ENCODE measurements at regions not wholly inside any gene's neighbourhood (a gene's known extent, or its start where the extent isn't known, plus 50 kb on each side); places are given as distances from the start of the nearest gene placed in this dataset.
"Not testable (repeated sequence)": the region's sequence is repeated elsewhere in the genome, so short reads cannot be mapped to it uniquely, and the experiment has no call there.

GRCh38 chr5:7271435-7272084 is 124.4 kb upstream of the ADCY2 start:
- TF ChIP-seq, protein P1, sequence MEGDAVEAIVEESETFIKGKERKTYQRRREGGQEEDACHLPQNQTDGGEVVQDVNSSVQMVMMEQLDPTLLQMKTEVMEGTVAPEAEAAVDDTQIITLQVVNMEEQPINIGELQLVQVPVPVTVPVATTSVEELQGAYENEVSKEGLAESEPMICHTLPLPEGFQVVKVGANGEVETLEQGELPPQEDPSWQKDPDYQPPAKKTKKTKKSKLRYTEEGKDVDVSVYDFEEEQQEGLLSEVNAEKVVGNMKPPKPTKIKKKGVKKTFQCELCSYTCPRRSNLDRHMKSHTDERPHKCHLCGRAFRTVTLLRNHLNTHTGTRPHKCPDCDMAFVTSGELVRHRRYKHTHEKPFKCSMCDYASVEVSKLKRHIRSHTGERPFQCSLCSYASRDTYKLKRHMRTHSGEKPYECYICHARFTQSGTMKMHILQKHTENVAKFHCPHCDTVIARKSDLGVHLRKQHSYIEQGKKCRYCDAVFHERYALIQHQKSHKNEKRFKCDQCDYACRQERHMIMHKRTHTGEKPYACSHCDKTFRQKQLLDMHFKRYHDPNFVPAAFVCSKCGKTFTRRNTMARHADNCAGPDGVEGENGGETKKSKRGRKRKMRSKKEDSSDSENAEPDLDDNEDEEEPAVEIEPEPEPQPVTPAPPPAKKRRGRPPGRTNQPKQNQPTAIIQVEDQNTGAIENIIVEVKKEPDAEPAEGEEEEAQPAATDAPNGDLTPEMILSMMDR (IDR thresholded peaks at IDR 0.05; ENCODE audit: borderline replicate concordance, insufficient read depth, low read depth, low read length) = no peak

GRCh38 chr5:7272408-7272965 is 123.5 kb upstream of the ADCY2 start:
- TF ChIP-seq, protein P1 (IDR thresholded peaks at IDR 0.05; ENCODE audit: borderline replicate concordance, insufficient read depth, low read depth, low read length) = no peak
- H3K4me3 ChIP-seq (ENCODE audit: low read depth, low read length) = no peak overlapping the region

More at GRCh38 chr5:7271435-7272084, 124.4 kb upstream of the ADCY2 start:
- H3K4me3 ChIP-seq (ENCODE audit: low read depth, low read length) = no peak overlapping the region

GRCh38 chr5:7274203-7274602 is 121.7 kb upstream of the ADCY2 start:
- H3K4me3 ChIP-seq (ENCODE audit: low read depth, low read length) = no peak overlapping the region
- TF ChIP-seq, protein P1 (IDR thresholded peaks at IDR 0.05; ENCODE audit: borderline replicate concordance, insufficient read depth, low read depth, low read length) = no peak

GRCh38 chr5:7289634-7290033 is 106.3 kb upstream of the ADCY2 start:
- H3K4me3 ChIP-seq (ENCODE audit: low read depth, low read length) = not testable (repeated sequence)

DNA sequence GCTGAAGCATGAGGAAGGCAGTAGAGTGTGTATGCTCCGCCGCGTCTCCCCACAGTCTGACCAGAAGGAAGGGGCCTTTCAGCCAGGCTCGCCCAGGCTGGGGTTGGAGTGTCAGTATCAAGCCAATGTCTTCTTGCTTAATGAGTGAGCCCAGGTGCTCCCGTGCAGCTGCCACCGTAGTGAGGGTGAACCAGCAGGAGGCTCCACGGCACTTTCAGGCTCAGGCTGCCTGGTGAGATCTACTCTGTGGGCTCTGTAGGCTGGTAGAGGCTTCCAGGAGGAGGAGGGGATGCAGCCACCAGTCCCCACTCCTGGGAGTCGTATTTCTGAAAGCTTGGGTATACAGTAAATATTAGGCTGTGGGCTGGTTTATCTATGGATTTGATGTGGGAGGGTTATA is 98.1 kb upstream of the ADCY2 start:
- H3K4me3 ChIP-seq (ENCODE audit: low read depth, low read length) = not testable (repeated sequence)

DNA sequence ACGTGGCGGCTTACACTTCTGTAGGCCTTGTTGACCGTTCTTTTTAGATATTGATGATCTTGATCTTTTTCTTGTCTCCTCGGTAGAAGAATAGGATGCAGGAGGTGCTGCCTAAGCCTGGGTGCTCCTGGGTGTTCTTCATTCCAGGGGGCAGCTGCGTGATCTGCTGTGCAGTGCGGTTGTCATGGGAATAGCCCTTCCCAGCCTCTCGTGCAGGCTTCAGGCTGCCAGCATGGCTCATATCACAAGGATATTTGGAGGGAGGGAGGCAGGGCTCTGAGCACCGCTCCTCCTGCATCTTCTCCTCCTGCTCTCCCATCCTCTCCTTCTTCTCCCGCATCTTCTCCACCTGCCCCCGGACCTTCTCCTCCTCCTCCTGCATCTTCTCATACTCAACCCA is 96.2 kb upstream of the ADCY2 start:
- H3K4me3 ChIP-seq (ENCODE audit: low read depth, low read length) = not testable (repeated sequence)

GRCh38 chr5:7305000-7305674 is 90.8 kb upstream of the ADCY2 start:
- not testable (repeated sequence) for H3K4me3 ChIP-seq (ENCODE audit: low read depth, low read length)

DNA sequence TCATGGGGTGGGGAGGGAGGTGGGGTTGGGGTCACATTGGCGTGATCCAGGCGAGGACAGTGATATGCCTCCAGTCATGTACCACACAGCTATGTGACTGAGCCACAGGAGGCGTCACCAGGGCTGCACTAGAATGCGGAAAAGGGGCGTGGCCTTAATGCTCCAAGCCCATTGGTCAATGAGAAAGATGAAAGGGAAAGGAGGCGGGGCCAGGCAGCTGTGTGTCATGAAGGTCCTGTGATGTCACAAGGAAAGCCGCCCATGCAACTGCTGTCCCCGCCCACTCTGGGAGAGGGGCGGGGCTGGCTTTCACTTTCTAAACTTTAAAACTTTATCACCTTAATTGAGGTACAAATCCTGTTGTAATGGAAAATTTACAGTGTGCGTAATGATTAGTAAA is 89.4 kb upstream of the ADCY2 start:
- H3K4me3 ChIP-seq (ENCODE audit: low read depth, low read length) = not testable (repeated sequence)

DNA sequence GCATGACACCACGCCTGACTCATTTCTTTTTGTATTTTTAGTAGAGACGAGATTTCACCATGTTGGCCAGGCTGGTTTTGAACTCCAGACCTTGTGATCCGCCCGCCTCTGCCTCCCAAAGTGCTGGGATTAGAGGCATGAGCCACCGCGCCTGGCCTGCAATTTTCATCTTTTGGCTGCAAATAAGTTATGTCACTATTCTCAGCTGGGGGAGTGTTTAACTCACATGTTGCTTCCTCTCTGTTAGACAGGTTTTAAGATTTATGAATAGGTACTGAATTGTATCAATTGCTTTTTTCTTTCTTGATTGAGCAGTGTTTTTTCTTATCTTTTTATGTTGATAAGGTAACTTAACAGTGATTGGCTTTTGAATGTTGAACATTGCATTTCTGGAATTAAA is 88.2 kb upstream of the ADCY2 start:
- H3K4me3 ChIP-seq (ENCODE audit: low read depth, low read length) = not testable (repeated sequence)

DNA sequence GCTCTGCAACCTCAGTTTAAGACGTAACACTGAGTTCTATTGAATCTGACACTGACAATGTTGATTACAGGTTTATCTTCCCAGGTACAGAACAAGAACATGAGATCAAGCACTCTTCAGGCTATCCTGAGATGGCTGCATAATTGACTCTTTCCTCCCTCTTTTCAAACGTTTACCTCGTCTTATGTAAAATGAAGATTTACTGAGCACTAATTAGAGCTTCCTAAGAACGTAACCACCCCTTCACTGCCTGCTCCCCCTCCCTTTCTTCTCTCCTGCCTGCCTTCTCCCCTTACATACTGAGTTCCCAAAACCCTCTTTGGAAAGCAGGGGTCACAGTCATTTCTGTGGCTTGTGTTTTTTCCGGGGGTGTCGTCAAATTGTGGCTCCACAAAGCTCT is 86.2 kb upstream of the ADCY2 start:
- not testable (repeated sequence) for H3K4me3 ChIP-seq (ENCODE audit: low read depth, low read length)

GRCh38 chr5:7310656-7311055 is 85.3 kb upstream of the ADCY2 start:
- H3K4me3 ChIP-seq (ENCODE audit: low read depth, low read length) = not testable (repeated sequence)

GRCh38 chr5:7315118-7315517 is 80.8 kb upstream of the ADCY2 start:
- TF ChIP-seq, protein P1 (IDR thresholded peaks at IDR 0.05; ENCODE audit: borderline replicate concordance, insufficient read depth, low read depth, low read length) = no peak
- H3K4me3 ChIP-seq (ENCODE audit: low read depth, low read length) = no peak overlapping the region
